H1 (cell line): ENCODE measurements at regions not wholly inside any gene's neighbourhood (a gene's known extent, or its start where the extent isn't known, plus 50 kb on each side); places are given as distances from the start of the nearest gene placed in this dataset.

Experiments used
- BCL11A ChIP-seq, 2 experiments: IDR thresholded peaks; one replicate each; pipeline ENCODE4 v1.6.1; 2011; ENCODE audit warnings: low read depth in 2 of 2, low read length in 2 of 2, mild to moderate bottlenecking in 2 of 2
- KDM4A ChIP-seq: IDR thresholded peaks from one replicate; pipeline ENCODE4 v1.7.1; 2012; ENCODE audit warnings: low read depth, mild to moderate bottlenecking, moderate library complexity, low read length, inconsistent platforms; ENCODE audit not compliant: severe bottlenecking
- SIRT6 ChIP-seq: IDR thresholded peaks from one replicate; pipeline ENCODE4 v1.7.1; 2012; ENCODE audit warnings: low read length, inconsistent platforms
- SIX5 ChIP-seq: IDR thresholded peaks from 2 replicates; pipeline ENCODE4 v1.6.1; 2011; ENCODE audit warnings: mild to moderate bottlenecking, low read depth, low read length

GRCh38 chr5:39628348-39628747, 203.6 kb upstream of the DAB2 start (continued):
- no peak for TF ChIP-seq BCL11A (IDR thresholded peaks at IDR 0.05; ENCODE audit: low read depth in 2 of 2, low read length in 2 of 2)
- TF ChIP-seq KDM4A, result no peak
- TF ChIP-seq SIRT6, result no peak
- TF ChIP-seq SIX5, result no peak
